ENCODE measurements at regions not wholly inside any gene's neighbourhood (a gene's known extent, or its start where the extent isn't known, plus 50 kb on each side); places are given as distances from the start of the nearest gene placed in this dataset.

- TF ChIP-seq PHB2 (IDR thresholded peaks at IDR 0.05; ENCODE audit: low read depth) (no peak), TAF1 (IDR thresholded peaks at IDR 0.05; ENCODE audit: control insufficient read depth, extremely low read depth, insufficient read depth, low read length, severe bottlenecking) (no peak), ESRRA (IDR thresholded peaks at IDR 0.05; ENCODE audit: borderline replicate concordance, low read depth) (no peak), ZBTB8A (IDR thresholded peaks at IDR 0.05; ENCODE audit: partially characterized antibody) (no peak), SREBF2 (CRISPR knock-in tag; IDR thresholded peaks at IDR 0.05) (no peak), ZNF23 (CRISPR knock-in tag; IDR thresholded peaks at IDR 0.05) (no peak), CREBBP (IDR thresholded peaks at IDR 0.05; ENCODE audit: low read depth, low read length) (no peak), RAD21 (CRISPR knock-in tag; conservative IDR thresholded peaks at IDR 0.05 in 1 of 2, IDR thresholded peaks at IDR 0.05 in 1 of 2) (no peak)
Observed at GRCh38 chrX:45935408-45935807, 609.8 kb downstream of the ZNF674 start.
